Inferior parietal cortex (tissue), 1 donor: ENCODE measurements at regions not wholly inside any gene's neighbourhood (a gene's known extent, or its start where the extent isn't known, plus 50 kb on each side); places are given as distances from the start of the nearest gene placed in this dataset.
"Not testable (repeated sequence)": the region's sequence is repeated elsewhere in the genome, so short reads cannot be mapped to it uniquely, and the experiment has no call there.

ENCODE experiments used
- DNase-seq: peaks from one replicate; pipeline ENCODE4 v3.0.0-alpha.2; 2016; ENCODE audit errors: extremely low spot score

DNA sequence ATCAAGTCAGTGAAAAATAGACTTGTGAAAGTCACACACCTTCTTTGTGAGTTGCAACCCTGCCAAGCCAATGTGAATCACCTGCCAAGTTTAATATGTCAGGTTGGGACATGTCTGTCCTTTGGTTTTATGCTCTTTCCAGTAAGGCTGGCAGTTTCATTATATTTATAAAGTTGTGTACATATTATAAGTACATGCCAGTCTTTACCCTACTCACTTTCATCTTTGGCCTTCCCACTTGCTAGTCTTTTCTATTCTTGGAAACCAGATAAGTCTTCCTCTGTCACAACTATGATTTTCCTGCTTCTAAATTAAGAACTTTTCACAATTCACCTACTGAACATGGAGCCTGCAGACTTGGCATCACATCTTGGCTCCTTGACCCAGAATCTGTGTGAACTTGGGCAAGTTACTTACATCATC lies 680.7 kb upstream of the BOD1L1 start:
- no peak for DNase-seq

- DNase-seq: no peak
Observed at GRCh38 chr4:14309431-14309830, 681.9 kb upstream of the BOD1L1 start.

DNA sequence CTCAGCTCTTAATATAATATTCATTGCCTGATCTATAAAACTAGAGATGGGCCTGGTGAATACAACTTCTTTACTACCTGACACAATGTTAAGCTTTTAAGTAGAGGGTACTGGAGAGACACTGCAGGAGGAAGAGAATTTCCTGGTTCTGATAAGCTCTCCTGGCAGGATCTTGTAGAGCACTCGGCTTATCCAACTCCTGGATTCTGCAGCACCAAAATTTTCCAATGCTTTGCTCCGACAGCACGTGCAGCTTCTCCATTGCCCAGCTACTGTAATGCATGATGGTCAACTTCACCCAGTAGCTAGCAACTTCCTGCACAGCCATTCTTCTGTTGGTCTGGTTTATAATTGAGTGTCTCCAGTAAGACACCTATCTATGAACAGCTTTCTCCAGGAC lies 686.2 kb upstream of the BOD1L1 start:
- no peak for DNase-seq

DNA sequence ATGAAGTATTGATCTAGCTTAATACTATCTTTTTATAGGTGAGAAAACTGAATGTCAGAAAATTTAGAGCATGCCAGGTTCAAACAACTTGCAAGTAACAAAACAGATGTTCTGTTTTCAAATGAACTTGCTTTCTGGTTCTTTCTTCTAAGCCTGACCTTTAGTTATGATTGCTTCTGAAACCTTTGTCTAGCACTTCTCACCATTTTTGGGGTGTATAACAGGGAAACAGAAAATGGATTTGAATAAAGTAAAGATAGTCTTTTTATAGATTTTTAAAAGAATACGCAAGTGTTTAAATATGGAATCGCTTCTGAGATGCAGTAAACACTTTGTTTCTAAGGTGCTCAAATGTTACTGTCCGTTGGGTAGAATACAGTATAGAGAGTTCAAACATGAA lies 687.2 kb upstream of the CPEB2 start:
- no peak for DNase-seq

- no peak for DNase-seq
Observed at GRCh38 chr4:14317351-14317750, 684.9 kb upstream of the CPEB2 start.

DNA sequence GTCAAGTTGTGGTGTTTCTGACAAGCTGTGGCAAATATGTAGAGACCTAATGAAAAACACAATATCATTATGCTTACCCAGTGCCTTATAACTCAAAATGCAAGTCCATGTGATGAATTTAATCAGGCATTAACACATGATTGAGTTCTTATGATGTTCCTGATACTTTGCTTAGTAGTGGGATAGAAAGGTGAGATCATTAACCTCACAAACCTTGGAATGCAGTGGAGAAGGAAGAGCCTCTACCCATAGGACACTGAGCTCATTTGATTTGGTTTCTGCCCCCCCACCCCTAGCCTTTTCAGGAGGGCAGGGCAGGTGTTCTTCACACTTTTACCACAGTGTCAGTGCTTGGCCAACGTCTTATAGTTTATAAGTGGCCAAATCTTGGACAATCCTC lies 683.6 kb upstream of the CPEB2 start:
- no peak for DNase-seq

- DNase-seq: no peak
Observed at GRCh38 chr4:14321723-14322122, 680.6 kb upstream of the CPEB2 start.

GRCh38 chr4:14323191-14323590 lies 679.1 kb upstream of the CPEB2 start:
- no peak for DNase-seq

DNA sequence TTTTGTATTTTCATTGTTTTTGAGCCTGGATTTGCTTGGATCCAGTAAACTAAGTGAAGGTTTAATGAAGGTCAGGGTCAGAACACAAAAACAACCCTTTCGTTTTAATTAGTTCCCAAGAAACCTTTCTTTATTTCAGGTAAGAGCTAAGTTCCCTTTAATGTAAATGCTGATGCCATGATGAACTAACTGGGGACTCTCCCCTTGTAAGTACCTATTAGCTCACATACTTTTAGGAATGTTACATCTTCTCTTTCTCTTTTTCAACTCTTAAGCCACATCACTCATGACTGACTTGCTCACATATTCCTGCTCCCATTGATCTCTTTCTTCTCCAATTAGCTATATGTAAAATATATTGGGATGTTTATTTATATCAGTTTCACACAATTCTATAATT lies 673.1 kb upstream of the CPEB2 start:
- DNase-seq: no peak

GRCh38 chr4:14333616-14334015 lies 668.7 kb upstream of the CPEB2 start:
- DNase-seq: no peak

DNA sequence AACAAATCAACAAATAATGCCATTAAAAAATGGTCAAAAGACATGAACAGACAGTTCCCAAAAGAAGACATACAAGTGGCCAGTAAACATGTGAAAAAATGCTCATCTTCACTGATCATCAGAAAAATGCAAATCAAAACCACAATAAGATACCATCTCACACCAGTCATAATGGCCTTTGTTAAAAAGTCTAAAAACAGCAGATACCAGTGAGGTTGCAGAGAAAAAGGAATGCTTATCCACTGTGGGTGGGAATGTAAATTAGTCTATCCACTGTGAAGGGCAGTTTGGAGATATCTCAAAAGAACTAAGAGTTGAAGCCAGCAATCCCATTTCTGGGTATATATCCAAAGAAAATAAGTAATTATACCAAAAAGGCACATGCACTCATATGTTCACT lies 668.1 kb upstream of the CPEB2 start:
- DNase-seq: no peak

DNA sequence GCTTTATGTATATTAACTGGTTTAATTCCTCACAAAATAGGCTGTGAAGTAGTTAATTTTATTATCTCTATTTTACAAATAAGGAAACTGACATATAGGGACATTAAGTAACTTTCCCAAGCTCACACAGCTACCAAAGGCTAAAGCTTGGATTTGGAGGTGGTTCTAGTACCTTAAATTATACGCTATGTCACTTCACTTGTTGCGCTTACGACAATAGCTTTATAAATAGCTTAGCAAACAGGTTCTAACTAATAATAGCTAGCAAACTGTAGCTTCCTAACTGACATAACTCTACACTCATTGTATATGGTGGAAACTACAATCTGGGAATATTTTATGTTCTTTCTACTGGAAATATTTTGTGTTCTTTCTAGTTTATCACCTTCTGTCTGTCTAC lies 666.4 kb upstream of the CPEB2 start:
- no peak for DNase-seq

DNA sequence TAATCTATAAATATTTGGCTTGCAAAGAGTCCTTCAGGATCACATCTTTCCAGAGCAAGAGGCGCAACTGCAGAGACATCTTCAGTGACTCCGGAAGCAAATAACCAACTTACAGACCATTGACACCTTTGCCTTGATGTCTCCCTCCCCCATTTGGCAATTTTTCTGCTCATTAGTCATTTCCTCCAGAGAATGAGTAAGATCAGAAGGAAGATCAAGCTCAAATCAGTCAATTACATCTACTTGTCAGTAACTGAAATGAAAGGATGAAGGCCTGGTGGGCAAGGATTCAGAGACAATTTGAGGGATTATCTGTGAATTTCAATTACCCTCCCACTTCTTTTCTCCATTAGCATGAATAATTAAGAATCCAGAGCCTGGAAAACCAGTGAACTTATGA lies 665.6 kb upstream of the CPEB2 start:
- DNase-seq: no peak

DNA sequence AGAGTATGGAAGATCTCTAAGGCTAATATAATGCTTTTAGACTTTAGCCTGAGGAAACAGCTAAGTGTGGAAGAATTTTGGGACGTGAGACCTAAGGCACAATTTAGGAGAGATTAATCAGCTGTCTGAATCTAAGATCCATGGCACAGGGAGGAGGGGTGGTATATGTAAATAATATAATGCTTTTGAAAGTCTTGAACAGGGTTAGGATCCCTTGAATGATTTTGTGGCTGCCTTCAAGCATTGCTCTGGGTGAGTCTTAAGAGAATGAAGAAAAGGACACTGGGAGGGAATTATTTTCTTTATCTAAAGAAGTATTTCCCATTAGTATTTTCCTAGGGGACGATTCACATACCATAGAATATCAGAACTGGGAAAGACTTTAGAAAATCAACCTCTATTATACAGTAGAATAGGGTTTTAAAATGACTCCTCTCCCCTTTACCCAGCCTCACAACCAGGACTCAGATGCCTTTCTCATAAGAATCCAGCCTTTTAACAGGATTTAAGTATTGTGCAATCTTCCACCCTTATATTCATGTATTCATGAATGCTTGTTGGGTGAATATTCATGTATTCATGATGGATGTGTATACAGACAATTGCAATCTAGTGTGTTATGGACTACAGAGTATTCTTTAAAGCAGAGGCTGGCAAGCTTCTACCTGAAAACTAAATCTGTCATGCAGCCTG lies 664.2 kb upstream of the CPEB2 start:
- no peak for DNase-seq

DNA sequence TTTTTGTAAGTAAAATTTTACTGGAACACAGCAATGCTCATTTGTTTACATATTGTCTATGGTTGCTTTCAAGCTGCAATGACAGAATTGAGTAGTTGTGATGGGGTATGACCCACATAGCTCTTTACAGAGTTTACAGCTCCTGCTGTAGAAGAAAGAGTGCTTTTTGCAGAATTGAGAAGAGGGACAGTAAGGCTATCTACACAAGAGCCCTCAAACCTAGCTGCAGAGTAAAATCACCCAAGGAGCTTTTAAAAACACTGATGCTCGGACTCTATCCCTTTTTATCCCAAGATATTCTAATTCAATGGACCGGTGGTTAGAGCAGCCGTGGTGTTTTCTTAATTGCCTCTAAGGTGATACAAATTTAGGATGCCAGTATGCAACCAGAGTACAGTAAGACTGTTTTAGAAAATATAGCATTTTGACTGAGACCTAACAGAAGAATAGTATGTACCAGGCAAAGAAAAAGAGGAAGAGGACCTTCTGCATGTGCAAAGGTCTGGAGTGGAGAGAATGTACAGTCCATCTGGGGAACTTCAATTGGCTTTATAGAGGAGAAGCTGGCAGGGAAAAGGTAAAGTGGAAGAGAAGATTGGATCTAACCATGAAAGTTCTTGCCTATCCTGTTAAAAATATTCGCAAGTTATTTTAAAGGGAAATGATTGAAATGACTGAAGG lies 663.6 kb upstream of the CPEB2 start:
- no peak for DNase-seq

GRCh38 chr4:14339715-14340114 lies 662.6 kb upstream of the CPEB2 start:
- no peak for DNase-seq

- no peak for DNase-seq
Observed at GRCh38 chr4:14340321-14340720, 662.0 kb upstream of the CPEB2 start.

- DNase-seq: no peak
Observed at GRCh38 chr4:14343961-14344360, 658.3 kb upstream of the CPEB2 start.

GRCh38 chr4:14345356-14345775 lies 656.9 kb upstream of the CPEB2 start:
- no peak for DNase-seq

GRCh38 chr4:14347526-14347925 lies 654.8 kb upstream of the CPEB2 start:
- DNase-seq: no peak

- no peak for DNase-seq
Observed at GRCh38 chr4:14348506-14348905, 653.8 kb upstream of the CPEB2 start.

DNA sequence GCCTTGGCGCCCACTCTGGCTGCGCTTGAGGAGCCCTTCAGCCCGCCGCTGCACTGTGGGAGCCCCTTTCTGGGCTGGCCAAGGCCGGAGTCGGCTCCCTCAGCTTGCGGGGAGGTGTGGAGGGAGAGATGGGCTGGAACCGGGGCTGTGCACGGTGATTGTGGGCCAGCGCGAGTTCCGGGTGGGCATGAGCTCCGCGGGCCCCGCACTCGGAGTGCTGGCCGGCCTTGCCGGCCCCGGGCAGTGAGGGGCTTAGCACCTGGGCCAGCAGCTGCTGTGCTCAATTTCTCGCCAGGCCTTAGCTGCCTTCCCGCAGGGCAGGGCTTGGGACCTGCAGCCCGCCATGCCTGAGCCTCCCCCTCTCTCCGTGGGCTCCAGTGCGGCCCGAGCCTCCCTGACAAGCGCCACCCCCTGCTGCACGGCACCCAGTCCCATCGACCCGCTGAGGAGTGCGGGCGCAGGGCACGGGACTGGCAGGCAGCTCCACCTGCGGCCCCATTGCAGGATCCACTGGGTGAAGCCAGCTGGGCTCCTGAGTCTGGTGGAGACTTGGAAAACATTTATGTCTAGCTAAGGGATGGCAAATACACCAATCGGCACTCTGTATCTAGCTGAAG lies 643.6 kb upstream of the CPEB2 start:
- DNase-seq: not testable (repeated sequence)

DNA sequence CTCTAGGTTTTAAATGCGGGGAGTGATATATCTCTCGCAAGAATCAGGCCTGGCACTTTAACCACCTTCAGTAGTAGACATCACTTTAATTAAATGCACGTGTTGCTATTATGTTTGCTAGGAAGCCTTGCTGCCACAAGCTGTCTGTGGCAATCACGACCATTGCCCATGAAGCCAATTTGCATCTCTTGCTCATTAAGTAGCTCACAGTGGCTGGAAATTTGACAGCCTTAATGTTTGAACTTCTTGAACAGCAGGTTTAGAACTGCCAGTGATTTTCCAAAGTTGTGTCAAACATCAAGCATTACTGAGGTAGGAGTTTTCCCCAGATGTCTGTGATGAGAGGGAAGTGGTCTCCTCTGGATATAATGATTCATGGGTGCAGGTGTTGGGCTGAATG lies 642.3 kb upstream of the CPEB2 start:
- no peak for DNase-seq
